ENCODE measurements at regions not wholly inside any gene's neighbourhood (a gene's known extent, or its start where the extent isn't known, plus 50 kb on each side); places are given as distances from the start of the nearest gene placed in this dataset.
"Not testable (repeated sequence)": the region's sequence is repeated elsewhere in the genome, so short reads cannot be mapped to it uniquely, and the experiment has no call there.

- Histone ChIP-seq H3K4me1 (ENCODE audit: control insufficient read depth, extremely low read depth, insufficient read depth, low read length) (no peaks in the 10 kb centered on the region), H3K36me3 (ENCODE audit: control insufficient read depth, insufficient read depth, low read length) (no peaks in the 10 kb centered on the region), H3K4me3 (replicated peaks in 1 of 4; ENCODE audit: control extremely low read depth in 1 of 4, insufficient read depth in 1 of 4, low read depth in 3 of 4, low read length in 4 of 4) (no peak overlapping the region), H2AFZ (ENCODE audit: low read length) (no peak overlapping the region), H3K9ac (ENCODE audit: insufficient read depth, low read length) (no peak overlapping the region), H3K27me3 (ENCODE audit: control insufficient read depth, insufficient read depth, low read length) (no peaks in the 10 kb centered on the region), H3K4me2 (ENCODE audit: extremely low read depth, insufficient read depth, low read length) (no peak overlapping the region), H4K20me1 (ENCODE audit: control insufficient read depth, extremely low read depth, insufficient read depth, low read length) (no peaks in the 10 kb centered on the region), H3K27ac (ENCODE audit: insufficient read depth, low read length) (no peak overlapping the region), H3K9me3 (ENCODE audit: control insufficient read depth, insufficient read depth, low read depth, low read length) (no peaks in the 10 kb centered on the region), H3K79me2 (ENCODE audit: control insufficient read depth, insufficient read depth, low read length) (no peaks in the 10 kb centered on the region)
- peak in 1 of 2 donors; percentile 91 for DNase-seq (ENCODE audit: low read depth in 2 of 2)
- no peak for TF ChIP-seq EZH2 (IDR thresholded peaks at IDR 0.05; ENCODE audit: low read length, missing control alignments)
- no peak for TF ChIP-seq CTCF (conservative IDR thresholded peaks at IDR 0.05 in 1 of 2, IDR thresholded peaks at IDR 0.05 in 1 of 2; ENCODE audit: low read depth in 1 of 2, low read length in 2 of 2)
Measured at GRCh38 chr1:8232036-8232757, 85.7 kb upstream of the SLC45A1 start.

GRCh38 chr1:8230292-8230621, 87.7 kb upstream of the SLC45A1 start:
- H3K9ac ChIP-seq (ENCODE audit: insufficient read depth, low read length): no peak overlapping the region
- no peaks in the 10 kb centered on the region for H3K36me3 ChIP-seq (ENCODE audit: control insufficient read depth, insufficient read depth, low read length)
- no peak overlapping the region for H3K27ac ChIP-seq (ENCODE audit: insufficient read depth, low read length)
- peaks cover 3% of the 10 kb centered on the region for H3K27me3 ChIP-seq (ENCODE audit: control insufficient read depth, insufficient read depth, low read length)
- H4K20me1 ChIP-seq (ENCODE audit: control insufficient read depth, extremely low read depth, insufficient read depth, low read length): no peaks in the 10 kb centered on the region
- no peak overlapping the region for H3K4me2 ChIP-seq (ENCODE audit: extremely low read depth, insufficient read depth, low read length)
- no peaks in the 10 kb centered on the region for H3K4me1 ChIP-seq (ENCODE audit: control insufficient read depth, extremely low read depth, insufficient read depth, low read length)
- no peak for TF ChIP-seq EZH2 (IDR thresholded peaks at IDR 0.05; ENCODE audit: low read length, missing control alignments)
- TF ChIP-seq CTCF (conservative IDR thresholded peaks at IDR 0.05 in 1 of 2, IDR thresholded peaks at IDR 0.05 in 1 of 2; ENCODE audit: low read depth in 1 of 2, low read length in 2 of 2): no peak
- H3K4me3 ChIP-seq (replicated peaks in 1 of 4; ENCODE audit: control extremely low read depth in 1 of 4, insufficient read depth in 1 of 4, low read depth in 3 of 4, low read length in 4 of 4): no peak overlapping the region
- DNase-seq (ENCODE audit: low read depth in 2 of 2): no peak
- no peaks in the 10 kb centered on the region for H3K79me2 ChIP-seq (ENCODE audit: control insufficient read depth, insufficient read depth, low read length)
- no peak overlapping the region for H2AFZ ChIP-seq (ENCODE audit: low read length)
- H3K9me3 ChIP-seq (ENCODE audit: control insufficient read depth, insufficient read depth, low read depth, low read length): no peaks in the 10 kb centered on the region

GRCh38 chr1:8228253-8228652, 89.7 kb upstream of the SLC45A1 start:
- Histone ChIP-seq H3K79me2 (ENCODE audit: control insufficient read depth, insufficient read depth, low read length) (no peaks in the 10 kb centered on the region), H3K27ac (ENCODE audit: insufficient read depth, low read length) (no peak overlapping the region), H4K20me1 (ENCODE audit: control insufficient read depth, extremely low read depth, insufficient read depth, low read length) (no peaks in the 10 kb centered on the region), H3K27me3 (ENCODE audit: control insufficient read depth, insufficient read depth, low read length) (peaks cover 3% of the 10 kb centered on the region), H2AFZ (ENCODE audit: low read length) (no peak overlapping the region), H3K9me3 (ENCODE audit: control insufficient read depth, insufficient read depth, low read depth, low read length) (no peaks in the 10 kb centered on the region), H3K4me1 (ENCODE audit: control insufficient read depth, extremely low read depth, insufficient read depth, low read length) (no peaks in the 10 kb centered on the region), H3K36me3 (ENCODE audit: control insufficient read depth, insufficient read depth, low read length) (no peaks in the 10 kb centered on the region), H3K4me2 (ENCODE audit: extremely low read depth, insufficient read depth, low read length) (no peak overlapping the region), H3K4me3 (replicated peaks in 1 of 4; ENCODE audit: control extremely low read depth in 1 of 4, insufficient read depth in 1 of 4, low read depth in 3 of 4, low read length in 4 of 4) (no peak overlapping the region), H3K9ac (ENCODE audit: insufficient read depth, low read length) (no peak overlapping the region)
- DNase-seq (ENCODE audit: low read depth in 2 of 2): no peak
- TF ChIP-seq EZH2 (IDR thresholded peaks at IDR 0.05; ENCODE audit: low read length, missing control alignments) (no peak), CTCF (conservative IDR thresholded peaks at IDR 0.05 in 1 of 2, IDR thresholded peaks at IDR 0.05 in 1 of 2; ENCODE audit: low read depth in 1 of 2, low read length in 2 of 2) (no peak)

- H3K27ac ChIP-seq (ENCODE audit: insufficient read depth, low read length); H3K9me3 ChIP-seq (ENCODE audit: control insufficient read depth, insufficient read depth, low read depth, low read length); H3K4me3 ChIP-seq (replicated peaks in 1 of 4; ENCODE audit: control extremely low read depth in 1 of 4, insufficient read depth in 1 of 4, low read depth in 3 of 4, low read length in 4 of 4); DNase-seq (ENCODE audit: low read depth in 2 of 2); H3K4me1 ChIP-seq (ENCODE audit: control insufficient read depth, extremely low read depth, insufficient read depth, low read length); H3K36me3 ChIP-seq (ENCODE audit: control insufficient read depth, insufficient read depth, low read length); H3K27me3 ChIP-seq (ENCODE audit: control insufficient read depth, insufficient read depth, low read length); H2AFZ ChIP-seq (ENCODE audit: low read length); H4K20me1 ChIP-seq (ENCODE audit: control insufficient read depth, extremely low read depth, insufficient read depth, low read length); H3K79me2 ChIP-seq (ENCODE audit: control insufficient read depth, insufficient read depth, low read length); H3K9ac ChIP-seq (ENCODE audit: insufficient read depth, low read length); H3K4me2 ChIP-seq (ENCODE audit: extremely low read depth, insufficient read depth, low read length): not testable (repeated sequence)
Measured at GRCh38 chr1:8227674-8228073, 90.2 kb upstream of the SLC45A1 start.
